GM19193 (cell line): ENCODE measurements at regions not wholly inside any gene's neighbourhood (a gene's known extent, or its start where the extent isn't known, plus 50 kb on each side); places are given as distances from the start of the nearest gene placed in this dataset.

ENCODE experiments used
- POLR2A ChIP-seq: IDR thresholded peaks from 4 replicates; pipeline ENCODE4 v1.6.1; 2011; ENCODE audit not compliant: insufficient read depth, insufficient read length; ENCODE audit errors: extremely low read depth

DNA sequence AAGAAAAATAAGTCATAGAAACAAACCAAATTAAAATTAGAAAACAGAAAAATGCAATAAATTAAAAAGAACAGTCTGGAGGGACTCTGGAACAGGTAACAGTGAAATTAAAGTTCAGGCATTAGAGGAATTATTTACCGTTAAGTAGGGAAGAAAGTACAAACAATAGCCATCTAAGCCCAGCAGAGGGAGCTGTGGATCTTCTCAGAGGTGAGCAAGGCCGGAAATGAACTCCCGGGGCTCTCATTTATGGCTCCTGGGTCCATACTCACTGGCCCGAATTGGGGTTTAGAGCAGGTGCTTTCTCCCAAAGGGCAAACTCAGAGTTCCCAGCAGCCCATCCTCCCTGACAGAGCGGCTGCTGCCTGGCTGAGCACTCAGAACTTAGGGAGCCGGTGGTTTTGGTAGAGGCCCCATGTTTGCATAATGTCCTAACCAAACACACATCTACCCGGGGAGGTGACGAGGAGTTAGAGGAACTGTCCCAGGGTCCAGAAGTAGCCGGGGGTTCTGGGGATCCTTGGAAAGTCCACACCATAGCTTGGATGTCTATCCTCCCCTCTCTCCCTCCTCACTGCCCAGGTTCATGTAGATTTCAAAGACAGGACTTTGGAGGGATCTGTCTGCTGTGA lies 87.8 kb upstream of the VPREB1 start:
- TF ChIP-seq POLR2A, result no peak

DNA sequence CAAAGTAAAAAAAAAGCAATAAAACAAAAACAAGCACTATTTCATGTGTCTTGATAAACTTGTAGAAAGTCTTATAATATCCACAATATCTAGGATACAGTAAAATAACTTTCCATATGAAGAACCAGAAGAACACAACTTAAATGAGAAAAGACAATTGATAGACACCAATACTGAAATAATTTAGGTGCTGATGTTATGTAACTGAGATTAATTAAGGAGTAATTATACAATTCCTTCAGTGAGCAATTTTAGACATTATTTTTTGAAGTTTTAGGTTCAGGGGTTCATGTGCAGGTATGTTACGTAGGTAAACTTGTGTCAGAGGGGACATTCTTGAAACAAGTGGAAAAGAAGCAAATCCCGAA lies 88.3 kb upstream of the VPREB1 start:
- TF ChIP-seq POLR2A, result no peak

DNA sequence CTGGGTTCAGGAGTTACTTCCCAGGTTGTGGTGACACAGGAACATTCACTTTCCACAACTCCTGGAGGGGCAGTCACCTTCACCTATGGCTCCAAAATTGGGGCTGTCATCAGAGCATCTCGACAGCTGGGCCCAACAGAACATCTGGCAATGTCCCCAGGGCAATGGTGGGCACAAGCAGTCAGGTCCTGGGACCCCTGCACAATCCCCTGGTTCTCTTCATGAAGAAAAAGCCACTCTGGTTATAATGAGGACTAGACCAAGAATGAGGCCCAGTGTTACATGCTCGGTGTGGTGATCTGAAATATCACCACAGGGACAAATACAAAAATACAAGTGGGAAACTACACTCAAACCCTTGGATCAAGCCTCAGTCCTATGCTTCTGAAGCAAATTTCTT lies 89.0 kb upstream of the VPREB1 start:
- no peak for TF ChIP-seq POLR2A

DNA sequence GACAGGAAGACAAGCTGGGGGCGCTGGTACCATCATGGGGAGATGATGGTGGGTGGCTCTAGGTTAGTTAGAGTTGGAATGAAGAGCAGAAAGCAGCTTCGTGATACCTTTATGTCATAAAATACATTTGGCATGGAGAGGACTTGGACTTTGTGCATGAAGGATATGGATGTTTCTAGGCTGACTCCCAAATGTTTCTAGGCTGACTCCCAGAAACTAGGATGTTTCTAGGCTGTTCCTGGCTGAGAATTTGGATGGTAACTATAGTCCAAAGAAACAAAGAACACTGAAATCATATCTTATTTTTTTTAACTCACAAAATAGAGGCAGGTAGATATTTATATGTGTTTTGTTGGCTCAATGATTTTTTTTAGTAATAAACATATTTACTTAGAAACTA lies 89.4 kb upstream of the VPREB1 start:
- no peak for TF ChIP-seq POLR2A

DNA sequence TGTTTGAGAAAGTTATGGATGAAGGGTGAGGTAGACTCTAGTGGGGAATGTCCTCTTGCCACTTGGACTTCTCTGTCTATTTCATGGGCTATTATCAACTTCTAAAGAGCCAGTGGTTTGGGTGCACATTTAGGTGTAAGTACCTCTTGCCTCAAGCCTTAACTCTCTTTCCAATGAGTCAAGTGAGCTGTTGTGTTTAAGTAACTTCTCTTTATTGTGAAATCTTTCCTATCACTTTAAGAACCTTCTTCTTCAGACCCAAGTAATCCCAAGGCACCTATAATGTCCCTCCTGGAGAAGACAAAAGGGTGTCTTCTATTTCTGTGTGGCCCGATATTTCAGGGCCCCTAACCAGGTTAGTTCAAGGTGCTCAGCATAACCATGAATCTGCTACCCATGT lies 90.5 kb upstream of the VPREB1 start:
- TF ChIP-seq POLR2A, result no peak

DNA sequence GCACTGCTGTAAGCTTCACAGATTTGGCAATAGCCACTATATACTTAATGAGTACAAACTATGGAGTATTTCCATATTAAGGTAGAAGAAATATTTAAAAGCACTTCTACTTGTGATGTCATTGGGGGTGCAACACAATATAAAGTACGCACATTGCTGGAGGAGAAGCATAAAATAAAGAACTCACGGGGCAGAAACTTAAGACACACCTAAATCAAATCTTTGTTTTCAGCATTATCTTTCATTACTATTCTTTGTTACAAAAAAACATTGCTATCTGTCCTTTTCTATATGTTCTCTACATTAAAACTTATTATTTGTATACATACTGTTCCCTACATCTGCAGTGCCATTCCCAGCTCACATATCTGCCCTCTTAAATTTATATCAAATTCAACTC lies 93.3 kb upstream of the VPREB1 start:
- no peak for TF ChIP-seq POLR2A

DNA sequence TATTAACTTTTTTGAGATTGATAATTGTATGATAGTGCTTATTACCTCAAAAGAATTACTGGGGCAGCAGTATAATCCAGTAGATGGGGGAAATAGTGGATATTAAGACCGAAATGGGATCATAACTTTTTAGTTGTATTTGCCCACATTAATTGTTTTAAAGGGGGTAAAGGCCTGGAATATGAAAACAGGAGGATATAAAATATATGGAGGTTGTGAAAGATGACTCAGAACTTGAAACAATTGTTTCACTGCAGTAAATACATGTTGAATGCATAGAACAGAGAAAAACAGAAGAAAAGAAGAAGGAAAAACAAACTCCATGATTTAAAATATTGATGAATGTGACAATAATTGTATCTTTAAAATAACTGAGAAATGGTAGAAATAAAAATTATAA lies 94.1 kb upstream of the VPREB1 start:
- no peak for TF ChIP-seq POLR2A

DNA sequence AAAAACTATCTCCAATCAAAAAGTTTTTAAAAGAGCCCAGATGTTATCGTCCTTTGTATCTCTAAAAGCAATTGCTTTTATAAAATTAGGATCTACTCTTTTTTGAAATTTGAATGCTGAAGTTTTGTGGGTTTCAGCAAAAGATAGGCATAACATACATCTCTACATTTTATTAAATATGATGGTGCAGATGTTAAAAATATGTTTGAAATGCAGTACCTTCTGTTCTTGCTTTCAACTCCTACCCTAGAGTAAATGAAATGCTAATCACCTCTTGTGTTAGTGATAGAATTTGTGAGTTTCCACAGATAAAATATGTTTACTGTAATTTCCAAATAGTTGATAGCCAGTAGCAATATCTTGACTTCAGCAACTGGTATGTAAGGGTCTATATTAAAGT lies 95.7 kb upstream of the VPREB1 start:
- TF ChIP-seq POLR2A, result no peak

DNA sequence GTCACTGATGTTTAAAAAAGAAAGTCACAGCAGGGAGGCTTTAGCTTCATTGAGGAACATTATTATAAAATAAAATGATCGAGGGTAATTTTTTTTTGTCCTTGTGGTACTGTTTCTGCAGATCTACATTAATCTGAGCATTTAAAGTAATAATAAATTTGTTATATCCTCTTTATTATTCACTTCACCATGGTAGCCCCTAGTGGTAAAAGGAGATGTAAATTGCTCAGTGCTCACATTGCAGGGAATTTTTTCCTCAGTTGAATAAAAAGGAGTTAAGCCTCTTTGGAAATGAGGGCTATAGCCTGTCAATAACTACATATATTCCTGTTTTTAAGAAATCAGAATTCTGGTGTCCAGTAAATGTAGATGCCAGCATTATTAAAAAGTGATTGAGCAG lies 99.7 kb upstream of the VPREB1 start:
- TF ChIP-seq POLR2A, result no peak

DNA sequence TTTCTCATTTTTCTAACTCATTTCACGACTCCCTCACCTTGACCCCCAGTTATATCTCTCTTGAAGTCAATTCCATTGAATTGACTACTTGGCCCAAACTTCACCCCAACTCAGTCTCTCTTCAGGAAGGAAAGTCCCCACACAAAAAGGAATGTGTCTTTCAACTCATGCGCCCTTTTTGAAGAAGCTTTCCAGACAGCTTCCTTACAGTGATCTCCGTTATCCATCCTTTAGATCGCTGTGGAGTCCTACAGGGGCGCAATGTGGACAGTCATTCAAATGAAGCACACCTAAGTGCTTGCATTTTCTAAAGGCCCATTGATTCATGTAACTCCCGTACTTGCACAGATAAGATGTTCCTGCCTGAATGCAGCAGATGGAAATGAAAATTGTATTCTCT lies 101.1 kb upstream of the VPREB1 start:
- TF ChIP-seq POLR2A, result no peak

DNA sequence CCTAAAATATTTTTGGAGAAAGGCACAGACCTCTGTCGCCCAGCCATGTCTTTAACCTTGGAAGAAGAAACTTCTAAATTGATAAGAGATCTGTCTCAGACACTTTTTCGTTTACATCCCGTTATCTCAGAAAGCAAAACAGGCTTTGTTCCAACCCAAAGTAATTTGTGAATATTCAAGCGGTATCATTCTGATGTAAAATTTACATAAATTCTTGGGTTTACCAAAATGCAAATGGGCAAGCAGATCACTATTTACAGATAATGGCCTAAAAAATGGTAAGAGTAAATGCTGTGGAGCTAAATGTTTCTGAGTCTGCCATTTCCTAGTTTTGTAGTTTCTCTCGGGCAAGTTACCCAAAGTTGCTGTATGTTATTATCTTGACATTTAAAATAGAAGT lies 101.9 kb upstream of the VPREB1 start:
- no peak for TF ChIP-seq POLR2A

DNA sequence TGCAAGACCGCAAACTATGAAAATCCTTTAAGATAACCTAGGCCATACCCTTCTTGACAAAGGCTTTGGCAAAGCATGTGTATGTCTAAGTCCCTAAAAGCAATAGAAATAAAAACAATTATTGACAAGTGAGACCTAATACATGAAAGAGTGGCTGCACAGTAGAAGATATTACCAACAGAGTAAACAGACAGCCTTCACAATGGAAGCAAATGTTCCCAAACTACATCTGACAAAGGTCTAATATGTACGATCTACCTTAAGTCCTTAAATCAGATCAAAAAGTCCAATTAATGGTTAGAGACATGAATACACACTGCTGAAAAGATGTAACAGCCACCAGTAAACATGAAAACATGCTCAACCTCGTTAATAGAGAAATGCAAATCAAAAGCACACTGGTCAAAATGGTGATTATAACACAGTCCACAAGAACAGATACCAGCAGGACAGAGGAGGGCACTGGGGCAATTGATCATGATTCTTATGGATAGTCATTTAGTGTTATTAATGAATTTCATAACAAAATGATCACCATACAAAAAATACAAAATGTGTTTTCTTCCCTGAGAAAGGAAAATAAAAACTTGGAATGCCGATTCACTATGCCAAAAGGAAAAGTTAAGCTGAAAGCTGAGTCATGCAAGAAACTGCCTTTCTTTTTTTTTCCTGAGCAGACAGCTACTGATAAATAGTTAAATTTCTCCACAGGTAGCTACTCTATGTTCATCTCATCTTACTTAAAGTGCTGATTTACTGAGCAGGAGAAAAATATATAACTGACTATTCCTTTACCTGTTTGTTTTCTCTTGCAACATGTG lies 102.6 kb upstream of the VPREB1 start:
- no peak for TF ChIP-seq POLR2A

DNA sequence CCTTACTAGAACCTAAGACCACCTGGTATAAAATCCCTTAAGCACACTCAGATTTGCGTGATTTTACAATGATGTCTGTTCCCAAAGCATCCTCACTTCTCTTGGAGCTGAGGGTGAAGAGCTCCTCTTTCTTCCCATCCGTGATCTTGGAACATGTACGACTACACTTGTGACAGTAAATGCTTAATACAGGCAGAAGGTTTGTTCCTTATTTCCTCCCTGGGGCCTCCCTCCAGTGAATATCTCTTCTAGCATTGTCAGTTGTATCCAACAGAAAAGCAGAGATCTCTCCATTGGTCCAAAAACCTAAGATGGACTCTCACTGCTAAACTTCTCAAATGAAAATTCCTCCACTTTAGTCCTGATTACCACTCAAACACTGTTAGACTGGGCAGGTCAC lies 103.6 kb upstream of the VPREB1 start:
- TF ChIP-seq POLR2A, result no peak

DNA sequence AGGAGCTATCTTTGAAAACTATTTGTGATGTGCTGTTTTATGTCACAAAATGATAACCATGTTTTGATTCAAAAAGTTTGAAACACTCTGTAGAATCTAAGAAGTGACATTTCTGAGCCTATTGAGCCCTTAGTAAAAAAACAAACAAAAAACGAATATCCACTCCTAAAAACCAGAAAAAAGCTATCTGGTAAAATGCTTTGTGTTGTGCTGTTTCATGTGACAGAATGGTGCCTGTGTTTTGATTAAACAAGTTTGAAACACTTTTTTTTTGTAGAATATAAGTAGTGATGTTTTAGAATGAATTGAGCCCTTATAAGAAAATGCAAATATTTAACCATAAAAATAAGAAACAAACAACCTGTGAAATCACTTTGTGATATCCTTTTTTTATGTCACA lies 105.2 kb upstream of the VPREB1 start:
- TF ChIP-seq POLR2A, result no peak

DNA sequence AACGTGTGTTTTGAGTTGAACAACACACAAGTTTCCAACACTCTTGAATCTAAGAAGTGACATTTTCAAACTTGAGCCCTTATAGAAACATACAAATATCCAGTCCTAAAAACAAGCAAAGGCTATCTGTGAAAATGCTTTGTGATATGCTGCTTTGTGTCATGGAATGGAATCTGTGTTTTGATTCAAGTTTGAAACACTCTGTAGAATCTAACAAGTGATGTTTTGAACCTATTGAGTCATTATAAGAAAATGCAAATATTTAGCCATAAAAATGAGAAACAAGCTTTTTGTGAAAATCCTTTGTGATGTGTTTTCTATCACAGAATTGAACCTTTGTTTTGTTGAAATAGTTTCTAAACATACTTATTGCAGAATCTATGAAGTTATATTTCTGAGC lies 105.7 kb upstream of the VPREB1 start:
- TF ChIP-seq POLR2A, result no peak

DNA sequence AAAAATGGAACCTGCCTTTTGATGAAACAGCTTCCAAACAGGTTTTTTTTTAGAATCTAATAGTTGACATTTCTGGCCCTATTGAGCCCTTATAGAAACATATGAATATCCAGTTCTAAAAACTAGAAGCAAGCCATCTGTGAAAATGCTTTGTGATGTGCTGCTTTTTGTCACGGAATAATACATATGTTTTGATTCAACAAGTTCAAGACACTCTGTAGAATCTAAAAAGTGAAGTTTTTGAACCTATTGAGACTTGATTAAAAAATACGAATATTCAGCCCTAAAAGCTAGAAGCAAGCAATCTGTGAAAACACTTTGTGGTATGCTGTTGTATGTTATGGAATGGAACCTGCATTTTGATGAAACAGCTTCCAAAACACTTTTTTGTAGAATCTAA lies 106.7 kb upstream of the VPREB1 start:
- TF ChIP-seq POLR2A, result no peak

DNA sequence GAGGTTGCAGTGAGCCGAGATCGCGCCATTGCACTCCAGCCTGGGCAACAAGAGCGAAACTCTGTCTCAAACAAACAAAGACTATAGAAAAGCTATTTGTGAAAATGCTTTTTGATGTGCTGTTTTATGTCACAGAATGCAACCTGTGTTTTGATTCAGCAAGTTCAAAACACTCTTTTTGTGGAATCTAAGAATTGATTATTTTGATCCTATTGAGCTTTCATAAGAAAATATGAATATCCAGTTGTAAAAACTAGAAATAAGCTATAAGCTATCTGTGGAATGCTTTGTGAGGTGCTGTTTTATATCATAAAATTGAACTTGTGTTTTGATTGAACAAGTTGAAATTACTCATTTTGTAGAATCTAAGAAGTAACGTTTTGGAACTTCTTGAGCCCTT lies 110.7 kb upstream of the VPREB1 start:
- TF ChIP-seq POLR2A, result no peak

DNA sequence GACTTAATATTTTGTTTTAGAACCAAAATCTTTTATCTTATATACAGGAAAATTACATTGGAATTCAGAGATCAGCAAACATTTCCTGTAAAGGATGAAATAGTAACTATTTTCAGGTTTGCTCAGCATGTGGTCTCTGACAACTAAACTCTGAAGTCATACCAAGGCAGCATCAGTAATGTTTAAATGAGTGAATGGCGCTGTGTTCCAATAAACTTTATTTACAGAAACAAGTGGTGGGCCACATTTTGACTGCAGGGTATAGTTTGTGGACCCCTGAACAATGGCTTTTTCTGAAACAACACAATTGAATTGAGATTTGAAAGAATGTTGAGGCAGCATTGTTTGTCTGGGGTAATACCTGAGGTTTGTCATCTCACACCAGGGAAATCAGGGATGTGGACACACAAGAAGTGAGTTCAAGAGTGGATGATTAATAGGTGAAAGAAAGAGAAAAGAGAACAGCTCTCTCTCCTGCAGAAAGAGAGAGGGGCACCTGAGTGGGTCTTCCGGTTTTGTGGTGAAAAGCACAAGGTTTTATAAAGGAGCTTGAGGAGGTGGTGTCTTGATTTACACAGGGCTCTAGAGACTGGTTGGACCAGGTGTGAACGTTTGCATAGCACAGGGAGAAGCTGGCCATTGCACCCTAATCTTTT lies 113.5 kb upstream of the VPREB1 start:
- TF ChIP-seq POLR2A, result no peak
